Muscle layer of colon (tissue), 2 donors: ENCODE measurements at regions not wholly inside any gene's neighbourhood (a gene's known extent, or its start where the extent isn't known, plus 50 kb on each side); places are given as distances from the start of the nearest gene placed in this dataset.
"Not testable (repeated sequence)": the region's sequence is repeated elsewhere in the genome, so short reads cannot be mapped to it uniquely, and the experiment has no call there.

Experiments used
- H3K27ac ChIP-seq: one replicate; pipeline ENCODE4 v1.7.0; 2013; ENCODE audit warnings: low read depth, mild to moderate bottlenecking, low read length, moderate library complexity
- H3K27me3 ChIP-seq, 2 donors: one replicate each; pipeline ENCODE4 v1.7.0; 2013; ENCODE audit warnings: low read length in 2 of 2, mild to moderate bottlenecking in 2 of 2; ENCODE audit not compliant: insufficient read depth in 2 of 2, control insufficient read depth in 1 of 2
- H3K36me3 ChIP-seq: one replicate; pipeline ENCODE4 v1.7.0; 2013; ENCODE audit warnings: mild to moderate bottlenecking, low read length; ENCODE audit not compliant: insufficient read depth
- H3K4me1 ChIP-seq: one replicate; pipeline ENCODE4 v1.7.0; 2013; ENCODE audit warnings: mild to moderate bottlenecking, low read length; ENCODE audit not compliant: insufficient read depth
- H3K4me3 ChIP-seq, 2 donors: one replicate each; pipeline ENCODE4 v1.7.0; 2013; ENCODE audit warnings: low read length in 2 of 2, low read depth in 1 of 2, mild to moderate bottlenecking in 1 of 2, moderate library complexity in 1 of 2
- H3K9ac ChIP-seq: one replicate; pipeline ENCODE4 v1.7.0; 2013; ENCODE audit warnings: low read length
- H3K9me3 ChIP-seq: one replicate; pipeline ENCODE4 v1.7.0; 2013; ENCODE audit warnings: mild to moderate bottlenecking, low read length
- donor health status: abdominal sarcoma.
- donor health status: Adenocarcinoma of cecum.

DNA sequence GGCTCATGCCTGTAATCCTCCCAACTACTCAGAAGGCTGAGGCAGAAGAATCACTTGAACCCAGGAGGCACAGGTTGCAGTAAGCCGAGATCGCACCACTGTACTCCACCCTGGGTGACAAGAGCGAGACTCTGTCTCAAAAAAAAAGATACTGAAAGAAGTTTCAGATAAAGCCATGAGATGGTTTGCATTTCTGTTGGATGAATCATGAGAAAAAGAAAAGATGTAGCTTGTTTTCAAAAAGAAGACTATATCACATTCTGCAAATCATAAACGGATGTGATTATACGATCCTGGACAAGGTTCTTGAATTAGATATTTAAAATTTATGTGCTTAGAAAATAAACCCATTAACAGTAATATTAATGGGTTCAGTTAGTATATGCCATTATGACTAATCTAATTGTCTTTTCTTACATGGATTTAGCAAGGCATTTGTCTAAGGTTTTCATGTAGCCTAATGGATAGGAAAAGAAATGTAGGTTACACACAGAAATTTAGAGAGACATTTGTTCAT lies 345.9 kb downstream of the SLC7A11 start:
- Histone ChIP-seq H3K9ac (no peak overlapping the region), H3K4me3 (no peak overlapping the region), H3K4me1 (no peaks in the 10 kb centered on the region), H3K27ac (no peak overlapping the region), H3K36me3 (no peaks in the 10 kb centered on the region), H3K27me3 (no peaks in the 10 kb centered on the region), H3K9me3 (no peaks in the 10 kb centered on the region)

DNA sequence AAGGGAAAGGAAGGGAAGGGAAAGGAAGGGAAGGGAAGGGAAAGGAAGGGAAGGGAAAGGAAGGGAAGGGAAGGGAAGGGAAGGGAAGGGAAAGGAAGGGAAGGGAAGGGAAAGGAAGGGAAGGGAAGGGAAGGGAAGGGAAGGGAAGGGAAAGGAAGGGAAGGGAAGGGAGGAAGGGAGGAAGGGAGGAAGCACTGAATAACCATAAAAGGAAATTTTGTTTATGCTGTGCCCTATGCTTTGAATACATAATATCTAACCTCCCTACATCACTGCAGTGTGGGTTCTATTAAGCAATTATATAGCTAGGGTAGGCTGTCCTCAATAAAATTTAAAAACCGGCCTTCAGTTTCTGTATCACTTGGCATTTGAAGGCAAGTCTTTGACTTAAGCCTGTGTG lies 346.6 kb downstream of the SLC7A11 start:
- H3K27me3 ChIP-seq, H3K4me1 ChIP-seq, H3K4me3 ChIP-seq, H3K9me3 ChIP-seq, H3K9ac ChIP-seq, H3K36me3 ChIP-seq, H3K27ac ChIP-seq: not testable (repeated sequence)

DNA sequence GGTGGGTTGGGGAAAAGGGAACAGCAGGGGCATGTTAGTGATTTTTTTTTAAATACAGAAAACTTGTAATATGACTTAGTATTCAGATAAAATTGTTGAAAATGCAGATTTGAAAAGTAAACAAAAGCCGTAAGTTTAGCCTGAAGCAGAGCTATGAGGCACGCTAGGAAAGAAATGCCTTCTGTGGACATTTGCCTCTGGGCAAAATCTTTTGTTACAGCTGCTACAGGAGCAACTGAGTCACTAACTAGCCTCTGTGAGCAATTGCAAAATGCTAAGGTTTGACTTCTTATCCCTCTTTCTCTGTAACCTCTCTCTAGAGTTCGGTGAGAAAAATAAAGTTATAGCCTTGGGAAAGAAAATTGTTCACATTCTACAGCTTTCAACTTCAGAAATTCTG lies 350.0 kb downstream of the SLC7A11 start:
- no peak overlapping the region for H3K9ac ChIP-seq
- no peak overlapping the region for H3K27ac ChIP-seq
- H3K36me3 ChIP-seq: no peaks in the 10 kb centered on the region
- H3K4me1 ChIP-seq: no peaks in the 10 kb centered on the region
- H3K9me3 ChIP-seq: no peaks in the 10 kb centered on the region
- H3K27me3 ChIP-seq: no peaks in the 10 kb centered on the region
- no peak overlapping the region for H3K4me3 ChIP-seq

DNA sequence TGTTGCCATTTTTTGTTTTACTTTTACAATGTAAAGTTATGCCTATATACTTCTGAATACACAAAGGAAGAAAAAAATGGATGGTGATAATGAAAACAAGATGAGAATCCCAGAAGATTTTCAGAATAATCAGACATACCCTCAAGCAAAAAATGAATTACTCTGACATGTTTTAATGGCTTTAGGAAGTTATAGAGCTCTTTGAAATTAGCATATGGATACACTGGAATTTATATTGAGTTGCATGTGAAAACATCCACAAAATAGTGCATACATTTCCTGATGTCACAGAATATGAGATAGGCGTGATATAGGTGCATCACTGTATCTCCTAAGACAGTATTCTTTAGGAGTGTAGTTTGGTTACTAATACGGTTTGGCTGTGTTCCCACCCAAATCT lies 351.3 kb downstream of the SLC7A11 start:
- Histone ChIP-seq H3K9me3 (no peaks in the 10 kb centered on the region), H3K9ac (no peak overlapping the region), H3K27ac (no peak overlapping the region), H3K36me3 (no peaks in the 10 kb centered on the region), H3K4me1 (no peaks in the 10 kb centered on the region), H3K27me3 (no peaks in the 10 kb centered on the region), H3K4me3 (no peak overlapping the region)

DNA sequence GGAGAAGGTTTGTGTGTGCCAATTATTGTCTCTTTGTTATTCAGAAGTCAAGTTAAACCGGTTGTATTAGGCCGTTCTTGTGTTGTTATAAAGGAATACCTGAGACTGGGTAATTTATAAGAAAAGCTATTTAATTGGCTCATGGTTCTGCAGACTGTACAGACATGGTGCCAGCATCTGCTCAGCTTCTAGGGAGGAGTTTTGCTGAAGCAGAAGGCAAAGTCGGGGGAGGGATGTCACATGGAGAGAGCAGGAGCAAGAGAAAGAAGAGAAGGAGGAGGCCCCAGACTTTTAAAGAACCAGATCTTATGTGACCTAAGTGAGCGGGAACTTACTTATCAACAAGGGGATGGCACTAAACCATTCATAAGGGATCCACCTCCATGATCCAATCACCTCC lies 349.3 kb upstream of the PCDH18 start:
- H3K9me3 ChIP-seq: no peaks in the 10 kb centered on the region
- H3K27ac ChIP-seq: no peak overlapping the region
- H3K36me3 ChIP-seq: no peaks in the 10 kb centered on the region
- H3K9ac ChIP-seq: no peak overlapping the region
- H3K27me3 ChIP-seq: no peaks in the 10 kb centered on the region
- no peaks in the 10 kb centered on the region for H3K4me1 ChIP-seq
- H3K4me3 ChIP-seq: no peak overlapping the region

DNA sequence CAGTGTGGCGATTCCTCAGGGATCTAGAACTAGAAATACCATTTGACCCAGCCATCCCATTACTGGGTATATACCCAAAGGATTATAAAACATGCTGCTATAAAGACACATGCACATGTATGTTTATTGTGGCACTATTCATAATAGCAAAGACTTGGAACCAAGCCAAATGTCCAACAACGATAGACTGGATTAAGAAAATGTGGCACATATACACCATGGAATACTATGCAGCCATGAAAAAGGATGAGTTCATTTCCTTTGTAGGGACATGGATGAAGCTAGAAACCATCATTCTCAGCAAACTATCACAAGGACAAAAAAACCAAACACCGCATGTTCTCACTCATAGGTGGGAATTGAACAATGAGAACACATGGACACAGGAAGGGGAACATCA lies 335.8 kb upstream of the PCDH18 start:
- not testable (repeated sequence) for H3K27ac ChIP-seq, H3K4me3 ChIP-seq, H3K36me3 ChIP-seq, H3K9ac ChIP-seq, H3K9me3 ChIP-seq, H3K4me1 ChIP-seq, H3K27me3 ChIP-seq

DNA sequence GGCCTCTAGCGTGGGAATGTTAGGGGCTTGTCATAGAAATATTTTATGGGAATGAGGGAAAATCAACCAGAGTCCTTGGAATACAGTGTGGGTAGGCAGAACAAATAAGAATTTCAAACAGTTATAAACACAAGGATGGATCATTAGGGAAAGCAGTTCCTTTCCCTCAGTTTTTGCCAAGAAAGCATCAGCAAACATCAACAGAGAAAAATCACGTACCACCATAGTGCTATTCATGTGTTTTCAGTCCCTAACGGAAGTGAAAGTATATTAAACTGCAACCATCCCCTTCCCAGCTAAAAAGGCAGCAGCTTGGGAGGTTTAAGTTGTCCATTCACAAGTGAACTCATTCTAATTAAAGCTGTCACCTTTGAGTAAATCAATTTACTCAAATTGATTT lies 334.4 kb upstream of the PCDH18 start:
- Histone ChIP-seq H3K9me3 (no peaks in the 10 kb centered on the region), H3K9ac (no peak overlapping the region), H3K36me3 (no peaks in the 10 kb centered on the region), H3K27ac (no peak overlapping the region), H3K27me3 (no peaks in the 10 kb centered on the region), H3K4me3 (no peak overlapping the region), H3K4me1 (no peaks in the 10 kb centered on the region)

DNA sequence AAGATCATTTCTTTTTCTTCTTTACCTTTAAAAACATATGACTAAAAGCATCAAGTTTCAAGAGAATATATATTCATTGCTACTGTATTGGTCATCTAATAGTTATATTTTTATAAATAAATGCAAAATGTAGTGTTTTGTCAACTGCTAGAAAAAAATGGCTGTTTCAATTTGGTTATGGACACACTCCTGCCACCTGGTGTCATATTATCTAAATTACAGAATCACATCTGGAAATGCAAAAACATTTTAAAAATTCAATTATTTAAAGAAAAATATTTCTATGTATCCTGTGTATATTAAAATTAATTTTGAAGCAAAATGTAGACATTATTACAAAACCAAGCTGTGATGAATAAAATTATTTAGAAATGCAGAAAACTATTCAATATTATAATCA lies 329.4 kb upstream of the PCDH18 start:
- Histone ChIP-seq H3K9me3 (no peaks in the 10 kb centered on the region), H3K36me3 (no peaks in the 10 kb centered on the region), H3K4me1 (no peaks in the 10 kb centered on the region), H3K27me3 (no peaks in the 10 kb centered on the region), H3K4me3 (no peak overlapping the region), H3K9ac (no peak overlapping the region), H3K27ac (no peak overlapping the region)

DNA sequence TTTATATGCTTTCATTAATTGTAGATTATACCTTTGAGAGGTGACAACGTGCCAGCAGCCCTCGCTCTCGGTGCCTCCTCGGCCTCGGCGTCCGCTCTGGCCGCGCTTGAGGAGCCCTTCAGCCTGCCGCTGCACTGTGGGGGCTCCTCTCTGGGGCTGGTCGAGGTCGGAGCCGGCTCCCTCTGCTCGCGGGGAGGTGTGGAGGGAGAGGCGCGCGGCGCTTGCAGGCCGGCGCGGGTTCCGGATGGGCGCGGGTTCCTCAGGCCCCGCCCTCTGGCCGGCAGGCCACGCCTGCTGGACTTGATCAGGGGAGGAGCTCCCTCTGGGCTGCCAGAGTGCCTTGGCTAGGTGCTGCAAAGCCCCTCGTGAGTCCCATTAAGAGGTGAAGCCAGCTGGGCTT lies 321.1 kb upstream of the PCDH18 start:
- no peaks in the 10 kb centered on the region for H3K27me3 ChIP-seq
- no peak overlapping the region for H3K9ac ChIP-seq
- H3K4me3 ChIP-seq: no peak overlapping the region
- H3K27ac ChIP-seq: no peak overlapping the region
- no peaks in the 10 kb centered on the region for H3K9me3 ChIP-seq
- H3K4me1 ChIP-seq: no peaks in the 10 kb centered on the region
- H3K36me3 ChIP-seq: no peaks in the 10 kb centered on the region

DNA sequence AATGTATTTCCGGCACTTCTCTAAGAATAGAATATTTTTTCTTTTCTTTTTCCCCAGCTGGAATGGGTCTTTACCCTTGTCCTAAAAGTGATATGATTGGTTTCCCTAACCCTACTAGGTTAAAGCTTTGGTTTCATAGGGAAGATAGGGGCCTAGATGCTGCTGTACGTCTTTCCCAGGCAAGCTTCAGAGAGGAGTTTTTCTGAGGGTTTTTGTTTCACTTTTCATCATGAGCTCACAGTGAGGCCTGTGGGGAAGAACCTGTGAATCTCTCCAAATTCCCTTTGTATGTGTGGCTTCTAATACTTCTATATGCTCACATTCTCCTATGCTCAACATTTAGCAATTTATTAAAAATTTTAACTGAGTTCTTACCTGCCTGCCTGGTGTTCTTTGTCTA lies 320.0 kb upstream of the PCDH18 start:
- Histone ChIP-seq H3K9ac (no peak overlapping the region), H3K27me3 (no peaks in the 10 kb centered on the region), H3K4me1 (no peaks in the 10 kb centered on the region), H3K36me3 (no peaks in the 10 kb centered on the region), H3K27ac (no peak overlapping the region), H3K4me3 (no peak overlapping the region), H3K9me3 (no peaks in the 10 kb centered on the region)

DNA sequence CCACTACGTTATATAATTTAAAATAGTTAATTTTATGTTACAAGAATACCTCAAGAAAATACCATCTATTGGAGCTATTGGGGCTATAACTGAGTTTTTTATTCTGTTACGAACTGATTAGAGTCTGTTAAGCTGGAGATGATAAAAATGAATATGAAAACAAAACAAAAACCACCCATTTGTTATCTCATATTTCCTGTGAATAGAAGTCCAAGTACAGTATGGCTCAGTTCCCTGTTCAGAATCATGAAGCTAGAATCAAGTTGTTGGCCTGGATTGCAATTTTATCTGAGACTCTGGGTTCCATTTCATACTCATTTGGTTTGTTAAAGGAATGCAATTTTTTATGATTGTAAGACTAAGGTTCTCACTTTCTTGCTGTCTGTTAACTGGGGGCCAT lies 319.1 kb upstream of the PCDH18 start:
- no peak overlapping the region for H3K4me3 ChIP-seq
- H3K36me3 ChIP-seq: no peaks in the 10 kb centered on the region
- no peak overlapping the region for H3K27ac ChIP-seq
- no peak overlapping the region for H3K9ac ChIP-seq
- no peaks in the 10 kb centered on the region for H3K4me1 ChIP-seq
- no peaks in the 10 kb centered on the region for H3K9me3 ChIP-seq
- no peaks in the 10 kb centered on the region for H3K27me3 ChIP-seq

DNA sequence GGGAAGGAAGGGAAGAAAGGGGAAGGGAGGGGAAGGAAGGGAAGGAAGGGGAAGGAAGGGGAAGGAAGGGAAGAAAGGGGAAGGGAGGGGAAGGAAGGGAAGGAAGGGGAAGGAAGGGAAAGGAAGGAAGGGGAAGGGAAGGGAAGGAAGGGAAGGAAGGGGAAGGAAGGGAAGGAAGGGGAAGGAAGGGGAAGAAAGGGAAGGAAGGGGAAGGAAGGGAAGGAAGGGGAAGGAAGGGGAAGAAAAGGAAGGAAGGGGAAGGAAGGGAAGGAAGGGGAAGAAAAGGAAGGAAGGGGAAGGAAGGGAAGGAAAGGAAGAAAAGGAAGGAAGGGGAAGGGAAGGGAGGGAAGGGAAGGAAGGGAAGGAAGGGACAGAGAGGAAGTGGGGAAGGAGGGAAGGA lies 295.7 kb upstream of the PCDH18 start:
- not testable (repeated sequence) for H3K9ac ChIP-seq, H3K9me3 ChIP-seq, H3K4me3 ChIP-seq, H3K27me3 ChIP-seq, H3K27ac ChIP-seq, H3K36me3 ChIP-seq, H3K4me1 ChIP-seq
